ENCODE measurements at regions not wholly inside any gene's neighbourhood (a gene's known extent, or its start where the extent isn't known, plus 50 kb on each side); places are given as distances from the start of the nearest gene placed in this dataset.

- Mint-ChIP-seq H3K9me3 (ENCODE audit: low read depth) (no peaks in the 10 kb centered on the region), H3K27me3 (peaks cover 11% of the 10 kb centered on the region), H3K4me1 (no peaks in the 10 kb centered on the region), H3K4me3 (no peak overlapping the region), H3K36me3 (ENCODE audit: low read depth) (no peaks in the 10 kb centered on the region), H3K27ac (no peak overlapping the region)
- ChIA-PET CTCF (interaction anchor here (0.6 kb wide), 1 partner anchor 10 kb away, joined by 3 read pairs; no protein-coding TSS in a partner anchor), POLR2A (no interaction called here)
- ATAC-seq (no peak), DNase-seq (no peak)
- intact Hi-C loops (cut with DNase I, micrococcal nuclease) = no loop called here
Measured at GRCh38 chr2:173821451-173821850, 143.7 kb downstream of the SP3 start.

- ATAC-seq = no peak
- no peaks in the 10 kb centered on the region for H3K36me3 Mint-ChIP-seq (ENCODE audit: low read depth)
- POLR2A ChIA-PET = no interaction called here
Measured at GRCh38 chr2:173822889-173823542, 142.2 kb downstream of the SP3 start.

GRCh38 chr2:173823543-173823939 lies 141.6 kb downstream of the SP3 start:
- POLR2A ChIA-PET = no interaction called here
- intact Hi-C loops (cut with DNase I, micrococcal nuclease) = no loop called here

More at GRCh38 chr2:173822889-173823542, 142.2 kb downstream of the SP3 start:
- no peaks in the 10 kb centered on the region for H3K9me3 Mint-ChIP-seq (ENCODE audit: low read depth)
- intact Hi-C loops (cut with DNase I, micrococcal nuclease) = no loop called here
- no peak for DNase-seq
- no peaks in the 10 kb centered on the region for H3K4me1 Mint-ChIP-seq
- H3K4me3 Mint-ChIP-seq = no peak overlapping the region
- CTCF ChIA-PET = interaction anchor here (0.6 kb wide), 1 partner anchor 19 kb away, joined by 3 read pairs; no protein-coding TSS in a partner anchor
- no peak overlapping the region for H3K27ac Mint-ChIP-seq
- H3K27me3 Mint-ChIP-seq = peaks cover 13% of the 10 kb centered on the region

GRCh38 chr2:173828189-173829142 lies 136.7 kb downstream of the SP3 start:
- intact Hi-C loops (cut with DNase I, micrococcal nuclease) = no loop called here
- Mint-ChIP-seq H3K4me3 (no peak overlapping the region), H3K9me3 (ENCODE audit: low read depth) (no peaks in the 10 kb centered on the region), H3K27me3 (peaks cover 2% of the 10 kb centered on the region), H3K27ac (no peak overlapping the region), H3K36me3 (ENCODE audit: low read depth) (no peaks in the 10 kb centered on the region), H3K4me1 (no peaks in the 10 kb centered on the region)
- ATAC-seq = no peak
- ChIA-PET CTCF (interaction anchor here (0.6 to 1.0 kb wide), 3 partner anchors 10 to 415 kb away, joined by 3 to 6 read pairs (median 5); no protein-coding TSS in a partner anchor), POLR2A (no interaction called here)
- DNase-seq = no peak

More at GRCh38 chr2:173823543-173823939, 141.6 kb downstream of the SP3 start:
- Mint-ChIP-seq H3K4me3 (no peak overlapping the region), H3K27me3 (peaks cover 13% of the 10 kb centered on the region), H3K36me3 (ENCODE audit: low read depth) (no peaks in the 10 kb centered on the region), H3K9me3 (ENCODE audit: low read depth) (no peaks in the 10 kb centered on the region), H3K27ac (no peak overlapping the region), H3K4me1 (no peaks in the 10 kb centered on the region)
- ATAC-seq = no peak
- CTCF ChIA-PET = interaction anchor here (0.6 kb wide), 1 partner anchor 19 kb away, joined by 3 read pairs; no protein-coding TSS in a partner anchor
- no peak for DNase-seq

- DNase-seq = no peak
- Mint-ChIP-seq H3K36me3 (ENCODE audit: low read depth) (no peaks in the 10 kb centered on the region), H3K4me1 (no peaks in the 10 kb centered on the region), H3K27me3 (peaks cover 2% of the 10 kb centered on the region), H3K9me3 (ENCODE audit: low read depth) (no peaks in the 10 kb centered on the region), H3K27ac (no peak overlapping the region), H3K4me3 (no peak overlapping the region)
- ChIA-PET POLR2A (no interaction called here), CTCF (interaction anchor here (0.6 kb wide), 1 partner anchor 507 kb away, joined by 3 read pairs; no protein-coding TSS in a partner anchor)
- ATAC-seq = no peak
- intact Hi-C loops (cut with DNase I, micrococcal nuclease) = no loop called here
Measured at GRCh38 chr2:173829727-173830126, 135.4 kb downstream of the SP3 start.

GRCh38 chr2:173830170-173830569 lies 135.0 kb downstream of the SP3 start:
- H3K27me3 Mint-ChIP-seq = peaks cover 2% of the 10 kb centered on the region
- POLR2A ChIA-PET = no interaction called here
- DNase-seq = no peak
- no peak for ATAC-seq
- H3K4me3 Mint-ChIP-seq = no peak overlapping the region
- intact Hi-C loops (cut with DNase I, micrococcal nuclease) = no loop called here
- H3K4me1 Mint-ChIP-seq = no peaks in the 10 kb centered on the region
- no peaks in the 10 kb centered on the region for H3K9me3 Mint-ChIP-seq (ENCODE audit: low read depth)
- H3K27ac Mint-ChIP-seq = no peak overlapping the region
- no peaks in the 10 kb centered on the region for H3K36me3 Mint-ChIP-seq (ENCODE audit: low read depth)
- CTCF ChIA-PET = no interaction called here

- ChIA-PET POLR2A (no interaction called here), CTCF (interaction anchor here (0.6 kb wide), 1 partner anchor 10 kb away, joined by 3 read pairs; no protein-coding TSS in a partner anchor)
- intact Hi-C loops (cut with DNase I, micrococcal nuclease) = no loop called here
- Mint-ChIP-seq H3K27ac (no peak overlapping the region), H3K27me3 (peaks cover 2% of the 10 kb centered on the region), H3K4me3 (no peak overlapping the region), H3K9me3 (ENCODE audit: low read depth) (no peaks in the 10 kb centered on the region), H3K36me3 (ENCODE audit: low read depth) (no peaks in the 10 kb centered on the region), H3K4me1 (no peaks in the 10 kb centered on the region)
- ATAC-seq (no peak), DNase-seq (no peak)
Measured at GRCh38 chr2:173831312-173832229, 133.6 kb downstream of the SP3 start.

- DNase-seq (no peak), ATAC-seq (no peak)
- Mint-ChIP-seq H3K27ac (no peak overlapping the region), H3K27me3 (no peaks in the 10 kb centered on the region), H3K4me3 (no peak overlapping the region), H3K36me3 (ENCODE audit: low read depth) (no peaks in the 10 kb centered on the region), H3K9me3 (ENCODE audit: low read depth) (no peaks in the 10 kb centered on the region), H3K4me1 (no peaks in the 10 kb centered on the region)
- ChIA-PET POLR2A (interaction anchor here (0.7 kb wide), 1 partner anchor 509 kb away, joined by 4 read pairs; no protein-coding TSS in a partner anchor), CTCF (no interaction called here)
- intact Hi-C loops (cut with DNase I, micrococcal nuclease) = no loop called here
Measured at GRCh38 chr2:173834141-173834540, 131.0 kb downstream of the SP3 start.

- Mint-ChIP-seq H3K27ac (no peak overlapping the region), H3K4me1 (no peaks in the 10 kb centered on the region), H3K4me3 (no peak overlapping the region), H3K36me3 (ENCODE audit: low read depth) (no peaks in the 10 kb centered on the region), H3K27me3 (no peaks in the 10 kb centered on the region), H3K9me3 (ENCODE audit: low read depth) (no peaks in the 10 kb centered on the region)
- intact Hi-C loops (cut with DNase I, micrococcal nuclease) = no loop called here
- ChIA-PET CTCF (interaction anchor here (0.6 kb wide), 1 partner anchor 61 kb away, joined by 3 read pairs; no protein-coding TSS in a partner anchor), POLR2A (no interaction called here)
- ATAC-seq (no peak), DNase-seq (no peak)
Measured at GRCh38 chr2:173835726-173836125, 129.4 kb downstream of the SP3 start.

- ATAC-seq = no peak
- intact Hi-C loops (cut with DNase I, micrococcal nuclease) = no loop called here
- DNase-seq = no peak
- H3K27ac Mint-ChIP-seq = no peak overlapping the region
- H3K9me3 Mint-ChIP-seq (ENCODE audit: low read depth) = no peaks in the 10 kb centered on the region
- H3K4me3 Mint-ChIP-seq = no peak overlapping the region
- no peaks in the 10 kb centered on the region for H3K36me3 Mint-ChIP-seq (ENCODE audit: low read depth)
- ChIA-PET CTCF (no interaction called here), POLR2A (no interaction called here)
- H3K27me3 Mint-ChIP-seq = peaks cover 11% of the 10 kb centered on the region
- no peaks in the 10 kb centered on the region for H3K4me1 Mint-ChIP-seq
Measured at GRCh38 chr2:173841110-173841509, 124.1 kb downstream of the SP3 start.

- H3K4me3 Mint-ChIP-seq = no peak overlapping the region
- H3K4me1 Mint-ChIP-seq = no peaks in the 10 kb centered on the region
- peaks cover 19% of the 10 kb centered on the region for H3K27me3 Mint-ChIP-seq
- DNase-seq = no peak
- H3K36me3 Mint-ChIP-seq (ENCODE audit: low read depth) = no peaks in the 10 kb centered on the region
- H3K27ac Mint-ChIP-seq = no peak overlapping the region
- H3K9me3 Mint-ChIP-seq (ENCODE audit: low read depth) = peaks cover 3% of the 10 kb centered on the region
- ChIA-PET POLR2A (no interaction called here), CTCF (no interaction called here)
- intact Hi-C loops (cut with DNase I, micrococcal nuclease) = no loop called here
- ATAC-seq = no peak
Measured at GRCh38 chr2:173843526-173843925, 121.6 kb downstream of the SP3 start.

Measured in activated CD4-positive, alpha-beta T cell treated with anti-CD3 and anti-CD28 coated beads for 36 hours (primary cell).